ENCODE measurements at regions not wholly inside any gene's neighbourhood (a gene's known extent, or its start where the extent isn't known, plus 50 kb on each side); places are given as distances from the start of the nearest gene placed in this dataset.

- TF ChIP-seq CTCF (IDR thresholded peaks at IDR 0.05 in 4 of 5, conservative IDR thresholded peaks at IDR 0.05 in 1 of 5) (no peak), POLR2A (IDR thresholded peaks at IDR 0.05) (no peak)
Measured at GRCh38 chr3:59133311-59133710, 83.5 kb upstream of the CFAP20DC start.

All from gastrocnemius medialis (tissue), 4 donors.